Natural killer cell (primary cell): ENCODE measurements at regions not wholly inside any gene's neighbourhood (a gene's known extent, or its start where the extent isn't known, plus 50 kb on each side); places are given as distances from the start of the nearest gene placed in this dataset.
"Not testable (repeated sequence)": the region's sequence is repeated elsewhere in the genome, so short reads cannot be mapped to it uniquely, and the experiment has no call there.

ENCODE experiments used
- ATAC-seq, 3 donors: fragments of 150-1000 bp in 2 of 3; fragments of 200-7000 bp in 1 of 3; cut with Tn5 transposase; 1 replicate in 1 of 3; 2 replicates in 2 of 3; pipeline ENCODE4 v1.10.0; 2021; ENCODE audit warnings: mild to moderate bottlenecking in 2 of 3, moderate library complexity in 2 of 3
- DNase-seq, 2 donors: peaks; one replicate each; pipeline versions ENCODE4 v3.0.0 to v3.0.0-alpha.2; 2013 to 2021; ENCODE audit warnings: mixed read lengths in 1 of 2
- H3K27ac ChIP-seq: one replicate; pipeline ENCODE4 v1.5.1; 2013; ENCODE audit warnings: mild to moderate bottlenecking, low read length
- H3K27me3 ChIP-seq: one replicate; pipeline ENCODE4 v1.6.1; 2013; ENCODE audit warnings: low read length; ENCODE audit not compliant: control insufficient read depth, insufficient read depth
- H3K36me3 ChIP-seq: one replicate; pipeline ENCODE4 v1.6.1; 2013; ENCODE audit warnings: low read length; ENCODE audit not compliant: control insufficient read depth, insufficient read depth
- H3K4me1 ChIP-seq: one replicate; pipeline ENCODE4 v1.6.1; 2013; ENCODE audit warnings: low read length; ENCODE audit not compliant: control insufficient read depth, insufficient read depth
- H3K4me3 ChIP-seq: one replicate; pipeline ENCODE4 v1.5.1; 2013; ENCODE audit warnings: low read length
- H3K9me3 ChIP-seq: one replicate; pipeline ENCODE4 v1.6.1; 2013; ENCODE audit warnings: low read length; ENCODE audit not compliant: control insufficient read depth, insufficient read depth
- H3K27ac Mint-ChIP-seq, 2 donors: one replicate each; pipeline ENCODE4 v1.8.0; 2022; ENCODE audit warnings: mild to moderate bottlenecking in 2 of 2, mixed read lengths in 2 of 2, moderate library complexity in 1 of 2
- H3K27me3 Mint-ChIP-seq, 2 donors: one replicate each; pipeline ENCODE4 v1.8.0; 2022; ENCODE audit warnings: low read depth in 2 of 2, mixed read lengths in 2 of 2
- H3K36me3 Mint-ChIP-seq: one replicate; pipeline ENCODE4 v1.8.0; 2022; ENCODE audit warnings: mixed read lengths
- H3K4me1 Mint-ChIP-seq, 2 donors: one replicate each; pipeline ENCODE4 v1.8.0; 2022; ENCODE audit warnings: mixed read lengths in 2 of 2
- H3K4me3 Mint-ChIP-seq: one replicate; pipeline ENCODE4 v1.8.0; 2022; ENCODE audit warnings: mild to moderate bottlenecking, moderate library complexity, mixed read lengths
- H3K9me3 Mint-ChIP-seq, 2 donors: one replicate each; pipeline ENCODE4 v1.8.0; 2022; ENCODE audit warnings: mixed read lengths in 2 of 2
- WGBS: methylation state at CpG from one replicate; pipeline ENCODE4 v1.1.7; 2013; ENCODE audit warnings: missing lambda C conversion rate; ENCODE audit not compliant: insufficient coverage; 5-methylcytosine and 5-hydroxymethylcytosine counted together
- intact Hi-C: fragments of 100-400 bp; cut with micrococcal nuclease; formaldehyde crosslinking; loops from one replicate; pipeline ENCODE4 v1.14.2; 2022
- TF ChIP-seq, protein P1 (sequence below): fragments of 200-600 bp; IDR thresholded peaks from one replicate; pipeline ENCODE4 v1.8.0; 2022; ENCODE audit warnings: antibody characterized with exemption

DNA sequence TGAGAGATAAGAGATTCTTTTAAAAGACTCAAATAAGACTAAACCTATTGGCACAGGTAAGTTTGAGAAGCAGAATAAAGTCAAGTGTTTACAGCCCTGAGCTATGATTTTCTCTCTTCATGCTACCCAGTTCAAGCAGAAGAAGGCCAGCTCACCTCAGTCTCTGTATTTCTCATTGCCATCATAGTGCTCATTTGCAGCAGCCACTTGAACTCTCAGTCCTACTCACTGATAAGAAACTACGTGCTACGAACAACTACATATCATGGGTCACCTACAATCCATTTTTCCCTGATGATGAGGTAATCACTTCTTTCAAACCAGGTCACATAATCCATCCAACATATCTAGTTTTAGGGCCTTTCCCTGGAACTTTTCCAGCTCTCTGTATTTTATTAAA lies 617.5 kb downstream of the JRKL start:
- WGBS, result 89% methylated on average over 2 of the region's 2 CpGs
- no peaks in the 10 kb centered on the region for H3K27me3 Mint-ChIP-seq
- H3K4me3 ChIP-seq, result no peak overlapping the region
- DNase-seq (no peak), ATAC-seq (no peak)
- H3K27ac ChIP-seq, result no peak overlapping the region
- peaks cover 7% of the 10 kb centered on the region for H3K9me3 ChIP-seq
- TF ChIP-seq, protein P1, sequence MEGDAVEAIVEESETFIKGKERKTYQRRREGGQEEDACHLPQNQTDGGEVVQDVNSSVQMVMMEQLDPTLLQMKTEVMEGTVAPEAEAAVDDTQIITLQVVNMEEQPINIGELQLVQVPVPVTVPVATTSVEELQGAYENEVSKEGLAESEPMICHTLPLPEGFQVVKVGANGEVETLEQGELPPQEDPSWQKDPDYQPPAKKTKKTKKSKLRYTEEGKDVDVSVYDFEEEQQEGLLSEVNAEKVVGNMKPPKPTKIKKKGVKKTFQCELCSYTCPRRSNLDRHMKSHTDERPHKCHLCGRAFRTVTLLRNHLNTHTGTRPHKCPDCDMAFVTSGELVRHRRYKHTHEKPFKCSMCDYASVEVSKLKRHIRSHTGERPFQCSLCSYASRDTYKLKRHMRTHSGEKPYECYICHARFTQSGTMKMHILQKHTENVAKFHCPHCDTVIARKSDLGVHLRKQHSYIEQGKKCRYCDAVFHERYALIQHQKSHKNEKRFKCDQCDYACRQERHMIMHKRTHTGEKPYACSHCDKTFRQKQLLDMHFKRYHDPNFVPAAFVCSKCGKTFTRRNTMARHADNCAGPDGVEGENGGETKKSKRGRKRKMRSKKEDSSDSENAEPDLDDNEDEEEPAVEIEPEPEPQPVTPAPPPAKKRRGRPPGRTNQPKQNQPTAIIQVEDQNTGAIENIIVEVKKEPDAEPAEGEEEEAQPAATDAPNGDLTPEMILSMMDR, result no peak
- H3K4me3 Mint-ChIP-seq, result no peak overlapping the region
- H3K27me3 ChIP-seq, result no peaks in the 10 kb centered on the region
- no peaks in the 10 kb centered on the region for H3K4me1 ChIP-seq
- no peaks in the 10 kb centered on the region for H3K36me3 ChIP-seq
- H3K27ac Mint-ChIP-seq, result no peak overlapping the region
- H3K9me3 Mint-ChIP-seq, result peaks cover 5 to 10% of the 10 kb centered on the region in 2 donors
- H3K4me1 Mint-ChIP-seq, result no peaks in the 10 kb centered on the region
- peaks cover 6% of the 10 kb centered on the region for H3K36me3 Mint-ChIP-seq
- intact Hi-C loops, result no loop called here

DNA sequence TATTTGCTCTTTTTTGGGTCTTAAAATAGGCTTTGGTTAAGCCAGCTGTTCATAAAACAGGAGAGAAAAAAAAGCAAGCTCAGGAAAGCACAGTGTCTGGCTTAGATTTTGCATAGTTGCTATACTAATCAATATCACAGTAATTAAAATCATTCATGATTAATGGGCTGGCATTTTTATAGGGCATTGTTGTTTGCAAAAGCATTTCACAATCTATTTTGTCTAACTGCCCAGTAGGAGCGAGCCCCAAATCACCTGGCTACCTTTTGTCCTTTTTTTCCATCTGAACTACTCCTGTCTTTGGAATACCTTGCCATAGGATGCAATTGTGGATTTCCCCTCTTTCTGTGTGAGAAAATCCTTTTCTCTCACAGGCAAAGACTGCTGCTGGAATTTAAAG lies 619.8 kb downstream of the JRKL start:
- no peaks in the 10 kb centered on the region for H3K4me1 Mint-ChIP-seq
- H3K4me3 Mint-ChIP-seq, result no peak overlapping the region
- Histone ChIP-seq H3K9me3 (peaks cover 4% of the 10 kb centered on the region), H3K4me3 (no peak overlapping the region), H3K27me3 (no peaks in the 10 kb centered on the region), H3K4me1 (no peaks in the 10 kb centered on the region), H3K36me3 (no peaks in the 10 kb centered on the region), H3K27ac (no peak overlapping the region)
- no peak overlapping the region for H3K27ac Mint-ChIP-seq
- peaks cover 7 to 10% of the 10 kb centered on the region in 2 donors for H3K9me3 Mint-ChIP-seq
- no peaks in the 10 kb centered on the region for H3K27me3 Mint-ChIP-seq
- TF ChIP-seq, protein P1, result no peak
- ATAC-seq (no peak), DNase-seq (no peak)
- peaks cover 6% of the 10 kb centered on the region for H3K36me3 Mint-ChIP-seq
- 75% methylated on average over 1 of the region's 1 CpG for WGBS
- intact Hi-C loops, result no loop called here

DNA sequence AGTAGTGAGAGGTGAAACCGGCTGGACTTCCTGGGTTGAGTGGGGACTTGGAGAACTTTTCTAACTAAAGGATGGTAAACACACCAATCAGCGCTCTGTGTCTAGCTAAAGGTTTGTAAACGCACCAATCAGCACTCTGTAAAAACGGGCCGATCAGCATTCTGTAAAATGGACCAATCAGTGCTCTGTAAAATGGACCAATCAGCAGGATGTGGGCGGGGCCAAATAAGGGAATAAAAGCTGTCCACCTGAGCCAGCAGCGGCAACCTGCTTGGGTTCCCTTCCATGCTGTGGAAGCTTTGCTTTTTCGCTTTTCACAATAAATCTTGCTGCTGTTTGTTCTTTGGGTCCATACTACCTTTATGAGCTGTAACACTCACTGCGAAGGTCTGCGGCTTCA lies 621.2 kb downstream of the JRKL start:
- WGBS, result 84% methylated on average over 10 of the region's 10 CpGs
- ATAC-seq, H3K4me3 Mint-ChIP-seq, H3K27me3 Mint-ChIP-seq, DNase-seq, intact Hi-C loops, H3K27ac ChIP-seq, H3K9me3 ChIP-seq, H3K27me3 ChIP-seq, H3K4me1 ChIP-seq, H3K36me3 ChIP-seq, H3K36me3 Mint-ChIP-seq, H3K4me3 ChIP-seq, H3K4me1 Mint-ChIP-seq, H3K27ac Mint-ChIP-seq: not testable (repeated sequence)
- H3K9me3 Mint-ChIP-seq, result peaks cover 7 to 12% of the 10 kb centered on the region in 2 donors

DNA sequence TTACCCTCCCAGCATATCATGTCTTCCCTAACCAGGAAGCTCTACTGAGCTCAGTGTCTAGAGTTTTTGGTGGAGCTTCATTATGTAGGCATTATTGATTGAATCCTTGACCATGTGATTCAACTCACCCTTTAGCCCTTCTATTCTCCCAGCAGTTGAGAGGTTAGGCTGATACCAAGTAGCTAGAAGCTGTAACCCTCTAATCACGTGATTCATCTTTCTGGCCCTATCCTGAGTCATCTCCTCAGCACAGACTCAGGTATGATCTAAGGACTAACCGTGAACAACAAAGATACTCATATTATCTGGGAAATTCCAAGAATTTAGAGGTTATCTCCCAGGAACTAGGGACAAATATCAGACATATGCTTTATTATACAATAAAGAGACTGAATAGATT lies 625.5 kb downstream of the JRKL start:
- TF ChIP-seq, protein P1, result no peak
- Histone ChIP-seq H3K4me3 (no peak overlapping the region), H3K4me1 (no peaks in the 10 kb centered on the region), H3K36me3 (no peaks in the 10 kb centered on the region), H3K27me3 (no peaks in the 10 kb centered on the region), H3K27ac (no peak overlapping the region), H3K9me3 (peaks cover 16% of the 10 kb centered on the region)
- H3K4me3 Mint-ChIP-seq, result no peak overlapping the region
- H3K27me3 Mint-ChIP-seq, result no peaks in the 10 kb centered on the region
- H3K9me3 Mint-ChIP-seq, result peaks cover 7 to 10% of the 10 kb centered on the region in 2 donors
- H3K36me3 Mint-ChIP-seq, result no peaks in the 10 kb centered on the region
- intact Hi-C loops, result no loop called here
- no peaks in the 10 kb centered on the region for H3K4me1 Mint-ChIP-seq
- ATAC-seq, result no peak
- DNase-seq, result no peak
- no peak overlapping the region for H3K27ac Mint-ChIP-seq
- 75% methylated on average over 2 of the region's 2 CpGs for WGBS
